GM12878 (cell line): ENCODE measurements at regions not wholly inside any gene's neighbourhood (a gene's known extent, or its start where the extent isn't known, plus 50 kb on each side); places are given as distances from the start of the nearest gene placed in this dataset.
"Not testable (repeated sequence)": the region's sequence is repeated elsewhere in the genome, so short reads cannot be mapped to it uniquely, and the experiment has no call there.

Experiments
- ATAC-seq: fragments of 200-7000 bp; cut with Tn5 transposase; 3 replicates; pipeline ENCODE4 v1.9.1; 2020; ENCODE audit warnings: mild to moderate bottlenecking, moderate library complexity
- BruUV-seq: library from RNA; stranded (reverse); fragments of 400-500 nt; replicated peaks from 2 replicates; lab custom pipeline; 2021; lab: Mats Ljungman, UMichigan
- CTCF ChIA-PET: fragments of 300-600 bp; sonication (Branson Sonifier 250); formaldehyde crosslinking; extraction: SDS; loops from one replicate; lab custom pipeline; 2021; ENCODE audit warnings: inconsistent platforms; lab: Yijun Ruan, JAX
- POLR2A ChIA-PET: fragments of 350-600 bp; formaldehyde crosslinking; extraction: SDS; loops from one replicate; lab custom pipeline; 2021; ENCODE audit warnings: inconsistent platforms; lab: Charles Lee
- RAD21 ChIA-PET: fragments of 300-600 bp; sonication (Branson Sonifier 250); formaldehyde crosslinking; loops from one replicate; lab custom pipeline; 2023; ENCODE audit warnings: antibody characterized with exemption; ENCODE audit not compliant: unreplicated experiment; lab: Charles Lee
- SMC1A ChIA-PET: fragments of 300-600 bp; sonication (Branson Sonifier 250); formaldehyde crosslinking; loops from one replicate; lab custom pipeline; 2023; ENCODE audit not compliant: unreplicated experiment, uncharacterized antibody; lab: Charles Lee
- DNase-seq: peaks from one replicate; pipeline ENCODE4 v3.0.0-alpha.2; 2011; ENCODE audit warnings: low read depth, low spot score
- FAIRE-seq: peaks from 3 replicates; lab custom pipeline; 2011; peaks lifted over from hg19 to GRCh38; lab: Jason Lieb, UNC
- H2AFZ ChIP-seq: 2 replicates; pipeline ENCODE4 v1.6.0; 2011; ENCODE audit warnings: low read depth, low read length, control low read depth; ENCODE audit not compliant: control insufficient read depth
- H3K27ac ChIP-seq: 2 replicates; pipeline ENCODE4 v1.5.1; 2011; ENCODE audit warnings: control low read depth; ENCODE audit not compliant: control insufficient read depth, insufficient read depth
- H3K27me3 ChIP-seq, 2 experiments: replicated peaks in 1 of 2; 2 replicates each; pipeline versions ENCODE4 v1.6.0 to v1.6.1; 2011; ENCODE audit warnings: low read length in 1 of 2; ENCODE audit not compliant: control insufficient read depth in 2 of 2, insufficient read depth in 2 of 2
- H3K36me3 ChIP-seq, 2 experiments: 2 replicates each; pipeline ENCODE4 v1.5.1; 2011; ENCODE audit warnings: low read length in 1 of 2; ENCODE audit not compliant: control insufficient read depth in 2 of 2, insufficient read depth in 2 of 2
- H3K4me1 ChIP-seq: 2 replicates; pipeline ENCODE4 v1.6.1; 2011; ENCODE audit warnings: mild to moderate bottlenecking, low read length, moderate library complexity, mixed read lengths; ENCODE audit not compliant: control insufficient read depth, insufficient read depth
- H3K4me2 ChIP-seq: 2 replicates; pipeline ENCODE4 v1.6.0; 2011; ENCODE audit warnings: control low read depth; ENCODE audit not compliant: control insufficient read depth, insufficient read depth
- H3K4me3 ChIP-seq: fragments of 200-600 bp; sonication (generic); 2 replicates; pipeline ENCODE4 v1.5.1; 2016
- H3K79me2 ChIP-seq: 2 replicates; pipeline ENCODE4 v1.6.0; 2011; ENCODE audit warnings: low read length; ENCODE audit not compliant: control insufficient read depth, insufficient read depth
- H3K9ac ChIP-seq: 2 replicates; pipeline ENCODE4 v1.8.0; 2011; ENCODE audit warnings: low read length, control low read depth, mixed read lengths; ENCODE audit not compliant: control insufficient read depth, insufficient read depth
- H3K9me3 ChIP-seq: replicated peaks from 3 replicates; pipeline ENCODE4 v1.5.1; 2011; ENCODE audit warnings: mild to moderate bottlenecking, low read length; ENCODE audit not compliant: control insufficient read depth, insufficient read depth
- H4K20me1 ChIP-seq: 2 replicates; pipeline ENCODE4 v1.6.0; 2011; ENCODE audit not compliant: control insufficient read depth, insufficient read depth
- MXI1 ChIP-seq: fragments of 150-350 bp; IDR thresholded peaks from 2 replicates; pipeline ENCODE4 v1.6.1; 2011; ENCODE audit warnings: low read depth, mild to moderate bottlenecking, inconsistent platforms, low read length, improper control_type of control experiment
- NFIC ChIP-seq: IDR thresholded peaks from 2 replicates; pipeline ENCODE4 v1.6.1; 2012; ENCODE audit warnings: low read depth, mild to moderate bottlenecking, inconsistent platforms, low read length, moderate library complexity
- NRF1 ChIP-seq: conservative IDR thresholded peaks from 2 replicates; pipeline ENCODE4 v1.6.1; 2011; ENCODE audit warnings: mild to moderate bottlenecking, low read depth, low read length, improper control_type of control experiment
- ZSCAN29 ChIP-seq: fragments of 450-650 bp; IDR thresholded peaks from 2 replicates; pipeline ENCODE4 v1.6.1; 2017; ENCODE audit warnings: mild to moderate bottlenecking, moderate library complexity
- WGBS: methylation state at CpG from one replicate; pipeline ENCODE4 v1.1.6; 2016; ENCODE audit warnings: low lambda C conversion rate; ENCODE audit not compliant: insufficient replicate concordance, insufficient coverage; ENCODE audit errors: missing lambda C conversion rate; 5-methylcytosine and 5-hydroxymethylcytosine counted together
- in situ Hi-C: fragments of 300-500 bp; cut with MboI; formaldehyde crosslinking; loops from 9 replicates; pipeline ENCODE4 v1.14.3; 2018; ENCODE audit warnings: mixed read lengths
- intact Hi-C: fragments of 100-400 bp; cut with micrococcal nuclease; formaldehyde crosslinking; loops from one replicate; pipeline ENCODE4 v1.14.2; 2022; ENCODE audit not compliant: unreplicated experiment
- TF ChIP-seq, protein P1 (sequence below): IDR thresholded peaks from 2 replicates; pipeline ENCODE4 v1.6.1; 2011; ENCODE audit warnings: low read depth, low read length, improper control_type of control experiment, borderline replicate concordance
- TF ChIP-seq, protein P2 (sequence below): fragments of 450-650 bp; IDR thresholded peaks from 2 replicates; pipeline ENCODE4 v1.6.1; 2014; ENCODE audit warnings: mild to moderate bottlenecking
- TF ChIP-seq, protein P3 (sequence below): fragments of 450-650 bp; IDR thresholded peaks from 2 replicates; pipeline ENCODE4 v1.6.1; 2016; ENCODE audit warnings: mild to moderate bottlenecking

DNA sequence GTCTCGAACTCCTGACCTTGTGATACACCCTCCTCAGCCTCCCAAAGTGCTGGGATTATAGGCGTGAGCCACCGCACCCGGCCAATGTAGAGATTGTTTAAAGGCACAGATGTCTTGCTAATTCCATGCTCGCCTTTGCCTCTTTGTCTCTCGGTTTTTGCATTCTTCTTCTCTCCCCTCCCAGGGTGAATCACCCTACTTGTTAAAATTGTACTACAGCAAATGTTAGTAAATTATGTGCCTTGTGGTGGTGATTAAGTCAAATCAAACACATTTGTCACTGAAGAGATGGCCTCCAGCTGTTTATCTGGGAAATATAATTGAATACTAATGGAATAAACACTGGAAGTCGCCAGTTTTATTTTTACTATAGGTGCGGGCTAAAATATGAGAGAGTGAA is 384.4 kb upstream of the AUTS2 start:
- H3K9ac ChIP-seq = no peak overlapping the region
- no peaks in the 10 kb centered on the region for H3K4me1 ChIP-seq
- H3K79me2 ChIP-seq = no peaks in the 10 kb centered on the region
- no TSS peak for BruUV-seq
- WGBS = 41% methylated on average over 8 of the region's 8 CpGs
- POLR2A ChIA-PET = no interaction called here
- no peaks in the 10 kb centered on the region; a peak in 1 of 4 replicates for H3K27me3 ChIP-seq
- CTCF ChIA-PET = no interaction called here
- ATAC-seq (no peak), DNase-seq (no peak)
- no peak overlapping the region for H3K4me2 ChIP-seq
- TF ChIP-seq MXI1 (no peak), ZSCAN29 (no peak), NRF1 (no peak), NFIC (no peak)
- TF ChIP-seq, protein P1, sequence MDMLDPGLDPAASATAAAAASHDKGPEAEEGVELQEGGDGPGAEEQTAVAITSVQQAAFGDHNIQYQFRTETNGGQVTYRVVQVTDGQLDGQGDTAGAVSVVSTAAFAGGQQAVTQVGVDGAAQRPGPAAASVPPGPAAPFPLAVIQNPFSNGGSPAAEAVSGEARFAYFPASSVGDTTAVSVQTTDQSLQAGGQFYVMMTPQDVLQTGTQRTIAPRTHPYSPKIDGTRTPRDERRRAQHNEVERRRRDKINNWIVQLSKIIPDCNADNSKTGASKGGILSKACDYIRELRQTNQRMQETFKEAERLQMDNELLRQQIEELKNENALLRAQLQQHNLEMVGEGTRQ = no peak
- TF ChIP-seq, protein P2, sequence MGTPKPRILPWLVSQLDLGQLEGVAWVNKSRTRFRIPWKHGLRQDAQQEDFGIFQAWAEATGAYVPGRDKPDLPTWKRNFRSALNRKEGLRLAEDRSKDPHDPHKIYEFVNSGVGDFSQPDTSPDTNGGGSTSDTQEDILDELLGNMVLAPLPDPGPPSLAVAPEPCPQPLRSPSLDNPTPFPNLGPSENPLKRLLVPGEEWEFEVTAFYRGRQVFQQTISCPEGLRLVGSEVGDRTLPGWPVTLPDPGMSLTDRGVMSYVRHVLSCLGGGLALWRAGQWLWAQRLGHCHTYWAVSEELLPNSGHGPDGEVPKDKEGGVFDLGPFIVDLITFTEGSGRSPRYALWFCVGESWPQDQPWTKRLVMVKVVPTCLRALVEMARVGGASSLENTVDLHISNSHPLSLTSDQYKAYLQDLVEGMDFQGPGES = no peak
- TF ChIP-seq, protein P3, sequence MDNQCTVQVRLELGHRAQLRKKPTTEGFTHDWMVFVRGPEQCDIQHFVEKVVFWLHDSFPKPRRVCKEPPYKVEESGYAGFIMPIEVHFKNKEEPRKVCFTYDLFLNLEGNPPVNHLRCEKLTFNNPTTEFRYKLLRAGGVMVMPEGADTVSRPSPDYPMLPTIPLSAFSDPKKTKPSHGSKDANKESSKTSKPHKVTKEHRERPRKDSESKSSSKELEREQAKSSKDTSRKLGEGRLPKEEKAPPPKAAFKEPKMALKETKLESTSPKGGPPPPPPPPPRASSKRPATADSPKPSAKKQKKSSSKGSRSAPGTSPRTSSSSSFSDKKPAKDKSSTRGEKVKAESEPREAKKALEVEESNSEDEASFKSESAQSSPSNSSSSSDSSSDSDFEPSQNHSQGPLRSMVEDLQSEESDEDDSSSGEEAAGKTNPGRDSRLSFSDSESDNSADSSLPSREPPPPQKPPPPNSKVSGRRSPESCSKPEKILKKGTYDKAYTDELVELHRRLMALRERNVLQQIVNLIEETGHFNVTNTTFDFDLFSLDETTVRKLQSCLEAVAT = no peak
- TF ChIP-seq, all 136 proteins: peak for 0
- SMC1A ChIA-PET = interaction anchor here (0.7 kb wide), 1 partner anchor 19 kb away, joined by 3 read pairs; no protein-coding TSS in a partner anchor
- FAIRE-seq = no peak
- Histone ChIP-seq H4K20me1 (no peaks in the 10 kb centered on the region), H2AFZ (no peak overlapping the region), H3K9me3 (no peaks in the 10 kb centered on the region; the same call in 2 of the 3 replicates), H3K27ac (no peak overlapping the region), H3K4me3 (no peak overlapping the region), H3K36me3 (no peaks in the 10 kb centered on the region)
- RAD21 ChIA-PET = no interaction called here
- intact Hi-C loops = no loop called here
- in situ Hi-C loops = no loop called here

DNA sequence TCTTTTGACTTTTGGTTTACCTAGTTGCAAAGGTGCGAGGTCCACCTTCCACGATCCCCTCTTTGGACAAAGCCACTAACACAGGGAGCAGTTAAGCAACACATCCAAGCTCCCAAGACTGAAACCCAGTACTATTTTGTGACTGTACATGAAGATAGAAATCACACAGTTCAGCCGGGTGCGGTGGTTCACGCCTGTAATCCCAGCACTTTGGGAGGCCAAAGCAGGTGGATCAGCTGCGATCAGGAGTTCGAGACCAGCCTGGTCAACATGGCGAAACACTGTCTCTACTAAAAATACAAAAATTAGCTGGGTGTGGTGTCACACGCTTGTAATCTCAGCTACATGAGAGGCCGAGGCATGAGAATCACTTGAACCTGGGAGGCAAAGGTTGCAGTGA is 382.8 kb upstream of the AUTS2 start:
- H2AFZ ChIP-seq, BruUV-seq, H3K4me3 ChIP-seq, H3K79me2 ChIP-seq, in situ Hi-C loops, H4K20me1 ChIP-seq, H3K4me2 ChIP-seq, RAD21 ChIA-PET, ATAC-seq, FAIRE-seq, H3K9me3 ChIP-seq, H3K27me3 ChIP-seq, H3K4me1 ChIP-seq, intact Hi-C loops, H3K27ac ChIP-seq, H3K9ac ChIP-seq, POLR2A ChIA-PET, SMC1A ChIA-PET, H3K36me3 ChIP-seq, DNase-seq: not testable (repeated sequence)
- 51% methylated on average over 10 of the region's 10 CpGs for WGBS
- CTCF ChIA-PET = interaction anchor here (0.8 kb wide), 1 partner anchor 24 kb away, joined by 3 read pairs; no protein-coding TSS in a partner anchor
